ENCODE measurements at regions not wholly inside any gene's neighbourhood (a gene's known extent, or its start where the extent isn't known, plus 50 kb on each side); places are given as distances from the start of the nearest gene placed in this dataset.

GRCh38 chr4:14084598-14084997, 457.1 kb upstream of the BOD1L1 start:
- no peak for DNase-seq (ENCODE audit: low read depth in 4 of 4, low spot score in 3 of 4)

GRCh38 chr4:14087459-14087858, 459.9 kb upstream of the BOD1L1 start:
- DNase-seq (ENCODE audit: low read depth in 4 of 4, low spot score in 3 of 4): no peak

GRCh38 chr4:14087921-14088320, 460.4 kb upstream of the BOD1L1 start:
- no peak for DNase-seq (ENCODE audit: low read depth in 4 of 4, low spot score in 3 of 4)

- no peak for DNase-seq (ENCODE audit: low read depth in 4 of 4, low spot score in 3 of 4)
Observed at GRCh38 chr4:14091531-14091930, 464.0 kb upstream of the BOD1L1 start.

- DNase-seq (ENCODE audit: low read depth in 4 of 4, low spot score in 3 of 4): no peak
Observed at GRCh38 chr4:14091966-14092365, 464.4 kb upstream of the BOD1L1 start.

- DNase-seq (ENCODE audit: low read depth in 4 of 4, low spot score in 3 of 4): no peak
Observed at GRCh38 chr4:14092741-14093140, 465.2 kb upstream of the BOD1L1 start.

GRCh38 chr4:14095831-14096230, 468.3 kb upstream of the BOD1L1 start:
- DNase-seq (ENCODE audit: low read depth in 4 of 4, low spot score in 3 of 4): no peak

- no peak for DNase-seq (ENCODE audit: low read depth in 4 of 4, low spot score in 3 of 4)
Observed at GRCh38 chr4:14096396-14096965, 469.0 kb upstream of the BOD1L1 start.

- DNase-seq (ENCODE audit: low read depth in 4 of 4, low spot score in 3 of 4): no peak
Observed at GRCh38 chr4:14100349-14100748, 472.8 kb upstream of the BOD1L1 start.

- DNase-seq (ENCODE audit: low read depth in 4 of 4, low spot score in 3 of 4): no peak
Observed at GRCh38 chr4:14110407-14110806, 482.9 kb upstream of the BOD1L1 start.

- DNase-seq (ENCODE audit: low read depth in 4 of 4, low spot score in 3 of 4): no peak
Observed at GRCh38 chr4:14111730-14112181, 484.2 kb upstream of the BOD1L1 start.

GRCh38 chr4:14115106-14115505, 487.6 kb upstream of the BOD1L1 start:
- DNase-seq (ENCODE audit: low read depth in 4 of 4, low spot score in 3 of 4): no peak

- no peak for DNase-seq (ENCODE audit: low read depth in 4 of 4, low spot score in 3 of 4)
Observed at GRCh38 chr4:14117575-14118238, 490.2 kb upstream of the BOD1L1 start.

- DNase-seq (ENCODE audit: low read depth in 4 of 4, low spot score in 3 of 4): no peak
Observed at GRCh38 chr4:14124816-14125215, 497.3 kb upstream of the BOD1L1 start.

GRCh38 chr4:14125375-14126129, 498.0 kb upstream of the BOD1L1 start:
- DNase-seq (ENCODE audit: low read depth in 4 of 4, low spot score in 3 of 4): no peak

GRCh38 chr4:14130551-14130950, 503.0 kb upstream of the BOD1L1 start:
- DNase-seq (ENCODE audit: low read depth in 4 of 4, low spot score in 3 of 4): no peak

GRCh38 chr4:14131335-14131734, 503.8 kb upstream of the BOD1L1 start:
- no peak for DNase-seq (ENCODE audit: low read depth in 4 of 4, low spot score in 3 of 4)

GRCh38 chr4:14132301-14132700, 504.8 kb upstream of the BOD1L1 start:
- DNase-seq (ENCODE audit: low read depth in 4 of 4, low spot score in 3 of 4): no peak

GRCh38 chr4:14138106-14138505, 510.6 kb upstream of the BOD1L1 start:
- DNase-seq (ENCODE audit: low read depth in 4 of 4, low spot score in 3 of 4): no peak

- DNase-seq (ENCODE audit: low read depth in 4 of 4, low spot score in 3 of 4): no peak
Observed at GRCh38 chr4:14143892-14144291, 516.4 kb upstream of the BOD1L1 start.

GRCh38 chr4:14149176-14150053, 521.9 kb upstream of the BOD1L1 start:
- DNase-seq (ENCODE audit: low read depth in 4 of 4, low spot score in 3 of 4): no peak
